Loucy (cell line): ENCODE measurements at regions not wholly inside any gene's neighbourhood (a gene's known extent, or its start where the extent isn't known, plus 50 kb on each side); places are given as distances from the start of the nearest gene placed in this dataset.

Source experiments
- H2AFZ ChIP-seq: fragments of 200-600 bp; sonication (generic); 2 replicates; pipeline ENCODE4 v1.6.0; 2016; ENCODE audit warnings: antibody characterized with exemption, mild to moderate bottlenecking, low read length, moderate library complexity
- H3F3A ChIP-seq: fragments of 200-600 bp; 2 replicates; pipeline ENCODE4 v1.6.0; 2016; ENCODE audit warnings: antibody characterized with exemption, low read depth, mild to moderate bottlenecking
- H3K27me3 ChIP-seq: fragments of 200-600 bp; sonication (generic); 2 replicates; pipeline ENCODE4 v1.6.1; 2014; ENCODE audit warnings: low read length, mild to moderate bottlenecking; ENCODE audit not compliant: insufficient read depth, poor library complexity, severe bottlenecking
- H3K36me3 ChIP-seq: fragments of 200-600 bp; sonication (generic); 2 replicates; pipeline ENCODE4 v1.6.1; 2016; ENCODE audit warnings: low read length; ENCODE audit not compliant: insufficient read depth
- H3K4me1 ChIP-seq: fragments of 200-600 bp; sonication (generic); 2 replicates; pipeline ENCODE4 v1.5.1; 2014; ENCODE audit warnings: low read length, mild to moderate bottlenecking; ENCODE audit not compliant: insufficient read depth, poor library complexity, severe bottlenecking
- H3K4me2 ChIP-seq: fragments of 200-600 bp; sonication (generic); 2 replicates; pipeline ENCODE4 v1.6.0; 2014; ENCODE audit warnings: antibody characterized with exemption, low read length, low read depth, mild to moderate bottlenecking; ENCODE audit not compliant: poor library complexity, severe bottlenecking
- H3K4me3 ChIP-seq: fragments of 200-600 bp; sonication (generic); 2 replicates; pipeline ENCODE4 v1.5.1; 2014; ENCODE audit warnings: low read length, mild to moderate bottlenecking, mixed read lengths; ENCODE audit not compliant: poor library complexity, severe bottlenecking
- H3K79me2 ChIP-seq: fragments of 200-600 bp; sonication (generic); 2 replicates; pipeline ENCODE4 v1.6.1; 2014; ENCODE audit warnings: low read length; ENCODE audit not compliant: insufficient read depth
- H3K9ac ChIP-seq: fragments of 200-600 bp; sonication (generic); 2 replicates; pipeline ENCODE4 v1.6.0; 2014; ENCODE audit warnings: mild to moderate bottlenecking, low read depth, low read length, moderate library complexity; ENCODE audit not compliant: poor library complexity, severe bottlenecking
- H3K9me2 ChIP-seq: fragments of 200-600 bp; sonication (generic); replicated peaks from 2 replicates; pipeline ENCODE4 v1.6.1; 2016; ENCODE audit warnings: low read depth, low read length, mixed read lengths
- H3K9me3 ChIP-seq: fragments of 200-600 bp; sonication (generic); 2 replicates; pipeline ENCODE4 v1.6.1; 2014; ENCODE audit warnings: mild to moderate bottlenecking, antibody characterized with exemption, low read length, low read depth; ENCODE audit not compliant: insufficient read depth
- H4K20me1 ChIP-seq: fragments of 200-600 bp; sonication (generic); 2 replicates; pipeline ENCODE4 v1.6.0; 2014; ENCODE audit warnings: antibody characterized with exemption, low read length, mild to moderate bottlenecking; ENCODE audit not compliant: insufficient read depth, poor library complexity, severe bottlenecking
- EZH2phosphoT487 ChIP-seq: fragments of 200-600 bp; IDR thresholded peaks from 2 replicates; pipeline ENCODE4 v1.6.1; 2018; ENCODE audit warnings: antibody characterized with exemption, mild to moderate bottlenecking, moderate library complexity, borderline replicate concordance
- TF ChIP-seq, protein P1 (sequence below): fragments of 200-600 bp; sonication (generic); conservative IDR thresholded peaks from 2 replicates; pipeline ENCODE4 v1.5.1; 2014; ENCODE audit warnings: mild to moderate bottlenecking, antibody characterized with exemption, low read length

DNA sequence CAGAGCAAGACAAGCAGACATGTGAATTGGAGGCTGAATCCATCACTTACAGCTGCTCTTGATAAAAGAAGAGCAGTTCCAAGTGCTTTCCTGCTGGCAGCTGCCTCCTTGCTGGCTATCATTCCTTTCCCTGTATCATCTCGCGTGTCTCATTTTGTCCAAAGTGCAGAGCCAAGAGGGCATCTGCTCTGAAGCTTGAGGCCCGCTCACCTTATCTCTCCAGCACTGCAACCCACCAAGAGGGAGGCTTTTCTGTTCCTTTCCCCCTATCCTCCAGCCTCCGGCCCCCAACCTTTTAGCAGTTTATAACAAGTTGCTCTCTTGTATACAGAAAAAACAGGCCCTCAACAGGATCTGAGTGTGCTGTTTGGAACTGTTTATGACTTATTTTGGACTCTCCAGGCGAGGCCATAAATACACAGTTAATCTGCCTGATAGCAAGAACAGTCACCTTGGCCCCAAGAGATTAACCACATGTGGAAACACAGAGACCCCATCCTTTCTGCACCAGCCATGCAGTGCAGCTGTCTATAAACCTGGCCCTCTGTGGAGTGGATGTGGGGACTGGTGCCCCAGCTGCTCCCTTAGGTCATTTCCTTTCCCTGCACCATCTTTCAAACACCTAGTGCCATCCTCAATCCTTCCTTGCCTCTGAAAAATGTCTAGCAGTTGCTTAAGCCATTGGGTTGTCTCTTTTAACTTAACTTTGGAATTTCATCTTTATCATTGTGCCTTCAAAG lies 172.5 kb upstream of the FERMT1 start:
- no peaks in the 10 kb centered on the region for H3K4me1 ChIP-seq
- H3K36me3 ChIP-seq, result no peaks in the 10 kb centered on the region
- H2AFZ ChIP-seq, result no peak overlapping the region
- no peaks in the 10 kb centered on the region for H3K79me2 ChIP-seq
- H3K9me3 ChIP-seq, result 0 out of 2 replicates have a peak, but pooled peaks cover 6% of the 10 kb centered on the region
- H3K4me3 ChIP-seq, result no peak overlapping the region
- H3K4me2 ChIP-seq, result no peak overlapping the region
- H3K27me3 ChIP-seq, result no peaks in the 10 kb centered on the region
- no peaks in the 10 kb centered on the region for H4K20me1 ChIP-seq
- no peak for TF ChIP-seq EZH2phosphoT487
- TF ChIP-seq, protein P1, sequence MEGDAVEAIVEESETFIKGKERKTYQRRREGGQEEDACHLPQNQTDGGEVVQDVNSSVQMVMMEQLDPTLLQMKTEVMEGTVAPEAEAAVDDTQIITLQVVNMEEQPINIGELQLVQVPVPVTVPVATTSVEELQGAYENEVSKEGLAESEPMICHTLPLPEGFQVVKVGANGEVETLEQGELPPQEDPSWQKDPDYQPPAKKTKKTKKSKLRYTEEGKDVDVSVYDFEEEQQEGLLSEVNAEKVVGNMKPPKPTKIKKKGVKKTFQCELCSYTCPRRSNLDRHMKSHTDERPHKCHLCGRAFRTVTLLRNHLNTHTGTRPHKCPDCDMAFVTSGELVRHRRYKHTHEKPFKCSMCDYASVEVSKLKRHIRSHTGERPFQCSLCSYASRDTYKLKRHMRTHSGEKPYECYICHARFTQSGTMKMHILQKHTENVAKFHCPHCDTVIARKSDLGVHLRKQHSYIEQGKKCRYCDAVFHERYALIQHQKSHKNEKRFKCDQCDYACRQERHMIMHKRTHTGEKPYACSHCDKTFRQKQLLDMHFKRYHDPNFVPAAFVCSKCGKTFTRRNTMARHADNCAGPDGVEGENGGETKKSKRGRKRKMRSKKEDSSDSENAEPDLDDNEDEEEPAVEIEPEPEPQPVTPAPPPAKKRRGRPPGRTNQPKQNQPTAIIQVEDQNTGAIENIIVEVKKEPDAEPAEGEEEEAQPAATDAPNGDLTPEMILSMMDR, result no peak
- no peaks in the 10 kb centered on the region; the same call in 1 of the 2 replicates for H3K9me2 ChIP-seq
- H3K9ac ChIP-seq, result no peak overlapping the region
- no peaks in the 10 kb centered on the region for H3F3A ChIP-seq

DNA sequence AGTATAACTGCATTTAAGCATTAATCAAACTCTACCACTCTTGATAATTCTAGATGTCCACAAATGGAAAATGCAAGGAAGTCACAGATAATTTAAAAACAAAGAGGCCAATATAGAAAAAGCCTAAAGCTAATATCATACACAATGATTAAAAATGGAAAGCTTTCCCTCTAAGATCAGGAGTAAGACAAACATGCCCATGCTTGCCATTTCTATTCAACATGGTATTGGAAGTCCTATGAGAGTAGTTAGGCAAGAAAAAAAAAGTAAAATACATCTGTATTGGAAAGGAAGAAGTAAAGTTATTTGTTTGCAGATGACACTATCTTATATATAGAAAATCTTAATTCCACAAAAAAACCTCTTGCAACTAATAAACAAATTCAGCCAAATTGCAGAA lies 164.6 kb upstream of the FERMT1 start:
- TF ChIP-seq, protein P1, result no peak
- no peak for TF ChIP-seq EZH2phosphoT487
- H3K79me2 ChIP-seq, result no peaks in the 10 kb centered on the region
- no peaks in the 10 kb centered on the region for H3K9me2 ChIP-seq
- no peaks in the 10 kb centered on the region for H4K20me1 ChIP-seq
- no peak overlapping the region for H3K4me3 ChIP-seq
- 0 out of 2 replicates have a peak, but pooled peaks cover 3% of the 10 kb centered on the region for H3K9me3 ChIP-seq
- no peak overlapping the region for H3K9ac ChIP-seq
- H2AFZ ChIP-seq, result no peak overlapping the region
- H3K36me3 ChIP-seq, result no peaks in the 10 kb centered on the region
- H3K27me3 ChIP-seq, result no peaks in the 10 kb centered on the region
- no peak overlapping the region for H3K4me2 ChIP-seq
- no peaks in the 10 kb centered on the region for H3K4me1 ChIP-seq
- H3F3A ChIP-seq, result no peaks in the 10 kb centered on the region

- H3K4me3 ChIP-seq, result no peak overlapping the region
- H3K4me2 ChIP-seq, result no peak overlapping the region
- no peaks in the 10 kb centered on the region for H4K20me1 ChIP-seq
- peaks cover 4% of the 10 kb centered on the region; the same call in 1 of the 2 replicates for H3K9me3 ChIP-seq
- TF ChIP-seq, protein P1, result no peak
- no peak for TF ChIP-seq EZH2phosphoT487
- H2AFZ ChIP-seq, result no peak overlapping the region
- no peaks in the 10 kb centered on the region for H3K9me2 ChIP-seq
- H3K36me3 ChIP-seq, result no peaks in the 10 kb centered on the region
- no peaks in the 10 kb centered on the region for H3F3A ChIP-seq
- no peaks in the 10 kb centered on the region for H3K4me1 ChIP-seq
- H3K9ac ChIP-seq, result no peak overlapping the region
- no peaks in the 10 kb centered on the region for H3K79me2 ChIP-seq
- H3K27me3 ChIP-seq, result no peaks in the 10 kb centered on the region
These were observed 159.8 kb upstream of the FERMT1 start for GRCh38 chr20:6282642-6283041.
